GM18870 (cell line): ENCODE measurements at regions not wholly inside any gene's neighbourhood (a gene's known extent, or its start where the extent isn't known, plus 50 kb on each side); places are given as distances from the start of the nearest gene placed in this dataset.
"Not testable (repeated sequence)": the region's sequence is repeated elsewhere in the genome, so short reads cannot be mapped to it uniquely, and the experiment has no call there.

Experiments used
- ATAC-seq: cut with Tn5 transposase; IDR thresholded peaks from one replicate; pipeline ENCODE4 v1.9.1; 2021; ENCODE audit warnings: moderate library complexity; ENCODE audit not compliant: unreplicated experiment

GRCh38 chr4:171538601-171539100 lies 274.6 kb upstream of the GALNTL6 start:
- ATAC-seq = no peak

GRCh38 chr4:171534391-171534790 lies 278.8 kb upstream of the GALNTL6 start:
- ATAC-seq = no peak

- no peak for ATAC-seq
These were observed 280.2 kb upstream of the GALNTL6 start for GRCh38 chr4:171532968-171533367.

- no peak for ATAC-seq
These were observed 288.3 kb upstream of the GALNTL6 start for GRCh38 chr4:171524903-171525302.

- no peak for ATAC-seq
These were observed 291.5 kb upstream of the GALNTL6 start for GRCh38 chr4:171521726-171522125.

GRCh38 chr4:171519457-171519856 lies 293.7 kb upstream of the GALNTL6 start:
- no peak for ATAC-seq

GRCh38 chr4:171517883-171518282 lies 295.3 kb upstream of the GALNTL6 start:
- ATAC-seq = no peak

GRCh38 chr4:171516694-171517093 lies 296.5 kb upstream of the GALNTL6 start:
- no peak for ATAC-seq

GRCh38 chr4:171484681-171485080 lies 328.5 kb upstream of the GALNTL6 start:
- ATAC-seq = no peak

- ATAC-seq = no peak
These were observed 335.0 kb upstream of the GALNTL6 start for GRCh38 chr4:171478181-171478580.

GRCh38 chr4:171475111-171475510 lies 338.1 kb upstream of the GALNTL6 start:
- ATAC-seq = not testable (repeated sequence)

- no peak for ATAC-seq
These were observed 340.0 kb upstream of the GALNTL6 start for GRCh38 chr4:171473155-171473554.

GRCh38 chr4:171472230-171472629 lies 341.0 kb upstream of the GALNTL6 start:
- ATAC-seq = no peak

GRCh38 chr4:171464499-171464898 lies 348.7 kb upstream of the GALNTL6 start:
- ATAC-seq = no peak

GRCh38 chr4:171461191-171461590 lies 352.0 kb upstream of the GALNTL6 start:
- no peak for ATAC-seq

- ATAC-seq = no peak
These were observed 364.2 kb upstream of the GALNTL6 start for GRCh38 chr4:171448919-171449481.

GRCh38 chr4:171448358-171448757 lies 364.8 kb upstream of the GALNTL6 start:
- ATAC-seq = no peak

- no peak for ATAC-seq
These were observed 371.8 kb upstream of the GALNTL6 start for GRCh38 chr4:171441300-171441941.

GRCh38 chr4:171433674-171434073 lies 379.5 kb upstream of the GALNTL6 start:
- ATAC-seq = no peak

GRCh38 chr4:171432536-171432935 lies 380.7 kb upstream of the GALNTL6 start:
- no peak for ATAC-seq

- peak; percentile 94 for ATAC-seq
These were observed 382.7 kb upstream of the GALNTL6 start for GRCh38 chr4:171430495-171430894.

- no peak for ATAC-seq
These were observed 416.0 kb upstream of the GALNTL6 start for GRCh38 chr4:171397175-171397574.

GRCh38 chr4:171390626-171391025 lies 422.6 kb upstream of the GALNTL6 start:
- ATAC-seq = no peak
